OCI-LY1 (cell line): ENCODE measurements at regions not wholly inside any gene's neighbourhood (a gene's known extent, or its start where the extent isn't known, plus 50 kb on each side); places are given as distances from the start of the nearest gene placed in this dataset.

Experiments used
- H2AFZ ChIP-seq: fragments of 200-600 bp; sonication (generic), shearing (Covaris generic); 2 replicates; pipeline ENCODE4 v1.6.0; 2014; ENCODE audit warnings: antibody characterized with exemption, mild to moderate bottlenecking, low read length
- H3F3A ChIP-seq: fragments of 200-600 bp; sonication (generic), shearing (Covaris generic); 2 replicates; pipeline ENCODE4 v1.6.0; 2014; ENCODE audit warnings: mild to moderate bottlenecking, antibody characterized with exemption, low read length, moderate library complexity; ENCODE audit not compliant: insufficient read depth
- H3K27ac ChIP-seq: fragments of 200-600 bp; sonication (generic); 2 replicates; pipeline ENCODE4 v1.5.1; 2014; ENCODE audit warnings: low read length, mixed run types, mild to moderate bottlenecking, low read depth; ENCODE audit not compliant: poor library complexity, severe bottlenecking
- H3K27me3 ChIP-seq: fragments of 200-600 bp; sonication (generic); 2 replicates; pipeline ENCODE4 v1.6.0; 2014; ENCODE audit warnings: antibody characterized with exemption, mild to moderate bottlenecking, low read length, moderate library complexity; ENCODE audit not compliant: insufficient read depth
- H3K36me3 ChIP-seq: fragments of 200-600 bp; sonication (generic); 2 replicates; pipeline ENCODE4 v1.6.1; 2014; ENCODE audit warnings: mild to moderate bottlenecking, antibody characterized with exemption, low read length, moderate library complexity, mixed read lengths; ENCODE audit not compliant: insufficient read depth
- H3K4me1 ChIP-seq: fragments of 200-600 bp; sonication (generic); 2 replicates; pipeline ENCODE4 v1.5.1; 2014; ENCODE audit warnings: mild to moderate bottlenecking, low read length, moderate library complexity; ENCODE audit not compliant: insufficient read depth, severe bottlenecking
- H3K4me2 ChIP-seq: fragments of 200-600 bp; sonication (generic), shearing (Covaris generic); 2 replicates; pipeline ENCODE4 v1.6.1; 2014; ENCODE audit warnings: low read length
- H3K4me3 ChIP-seq: fragments of 200-600 bp; sonication (generic); 2 replicates; pipeline ENCODE4 v1.5.1; 2014; ENCODE audit warnings: low read length, low read depth, mild to moderate bottlenecking, mixed read lengths; ENCODE audit not compliant: poor library complexity, severe bottlenecking
- H3K79me2 ChIP-seq: fragments of 200-600 bp; shearing (Covaris generic); 2 replicates; pipeline ENCODE4 v1.6.1; 2016; ENCODE audit warnings: mixed run types, low read length, mixed read lengths; ENCODE audit not compliant: insufficient read depth
- H3K9ac ChIP-seq: fragments of 200-600 bp; sonication (generic), shearing (Covaris generic); 2 replicates; pipeline ENCODE4 v1.6.1; 2014; ENCODE audit warnings: mild to moderate bottlenecking, low read length, mixed read lengths
- H3K9me2 ChIP-seq: fragments of 200-600 bp; sonication (generic), shearing (Covaris generic); 2 replicates; pipeline ENCODE4 v1.6.1; 2014; ENCODE audit warnings: low read depth, mild to moderate bottlenecking, low read length, mixed read lengths
- H3K9me3 ChIP-seq: fragments of 200-600 bp; shearing (Covaris generic); 2 replicates; pipeline ENCODE4 v1.6.1; 2014; ENCODE audit warnings: low read length, mixed read lengths
- H4K20me1 ChIP-seq: fragments of 200-600 bp; sonication (generic), shearing (Covaris generic); 2 replicates; pipeline ENCODE4 v1.6.0; 2016; ENCODE audit warnings: mild to moderate bottlenecking, low read length; ENCODE audit not compliant: insufficient read depth
- CTCF ChIP-seq: fragments of 200-600 bp; sonication (generic), shearing (Covaris generic); IDR thresholded peaks from 2 replicates; pipeline ENCODE4 v1.5.1; 2017; ENCODE audit warnings: mild to moderate bottlenecking, antibody characterized with exemption, low read length, moderate library complexity, mixed read lengths
- EZH2 ChIP-seq: fragments of 200-600 bp; sonication (generic), shearing (Covaris generic); IDR thresholded peaks from 2 replicates; pipeline ENCODE4 v1.8.0; 2017; ENCODE audit warnings: borderline replicate concordance, mixed run types, mild to moderate bottlenecking, antibody characterized with exemption, low read length, moderate library complexity, mixed read lengths

- Histone ChIP-seq H3K27ac (no peak overlapping the region), H3K9me3 (no peaks in the 10 kb centered on the region), H3K9me2 (no peaks in the 10 kb centered on the region), H3F3A (no peaks in the 10 kb centered on the region), H3K79me2 (no peaks in the 10 kb centered on the region), H4K20me1 (no peaks in the 10 kb centered on the region), H3K9ac (no peak overlapping the region), H3K27me3 (no peaks in the 10 kb centered on the region; the same call in 1 of the 2 replicates), H3K4me1 (no peaks in the 10 kb centered on the region), H3K4me2 (no peak overlapping the region), H3K36me3 (no peaks in the 10 kb centered on the region), H2AFZ (no peak overlapping the region), H3K4me3 (no peak overlapping the region)
- no peak for TF ChIP-seq CTCF
- TF ChIP-seq EZH2, result no peak
Observed at GRCh38 chr5:174177531-174177930, 132.0 kb downstream of the NSG2 start.

- H3K4me2 ChIP-seq, result no peak overlapping the region
- H3K79me2 ChIP-seq, result no peaks in the 10 kb centered on the region
- H3F3A ChIP-seq, result no peaks in the 10 kb centered on the region
- no peak overlapping the region for H3K4me3 ChIP-seq
- TF ChIP-seq CTCF, result no peak
- TF ChIP-seq EZH2, result no peak
- H2AFZ ChIP-seq, result no peak overlapping the region
- no peaks in the 10 kb centered on the region for H3K4me1 ChIP-seq
- H3K27me3 ChIP-seq, result no peaks in the 10 kb centered on the region; the same call in 1 of the 2 replicates
- no peaks in the 10 kb centered on the region for H3K36me3 ChIP-seq
- H3K9ac ChIP-seq, result no peak overlapping the region
- no peaks in the 10 kb centered on the region for H4K20me1 ChIP-seq
- no peaks in the 10 kb centered on the region for H3K9me2 ChIP-seq
- no peaks in the 10 kb centered on the region for H3K9me3 ChIP-seq
- no peak overlapping the region for H3K27ac ChIP-seq
Observed at GRCh38 chr5:174177976-174178605, 132.6 kb downstream of the NSG2 start.

GRCh38 chr5:174180639-174181038 is 135.1 kb downstream of the NSG2 start:
- H3K4me1 ChIP-seq, result no peaks in the 10 kb centered on the region
- H4K20me1 ChIP-seq, result no peaks in the 10 kb centered on the region
- no peaks in the 10 kb centered on the region for H3K79me2 ChIP-seq
- H3K9me3 ChIP-seq, result no peaks in the 10 kb centered on the region
- no peak for TF ChIP-seq EZH2
- TF ChIP-seq CTCF, result no peak
- no peak overlapping the region for H3K4me3 ChIP-seq
- no peaks in the 10 kb centered on the region for H3K36me3 ChIP-seq
- H3K9ac ChIP-seq, result no peak overlapping the region
- H3K4me2 ChIP-seq, result no peak overlapping the region
- H3K27me3 ChIP-seq, result peaks cover 3% of the 10 kb centered on the region; the same call in 1 of the 2 replicates
- H3K27ac ChIP-seq, result no peak overlapping the region
- H2AFZ ChIP-seq, result no peak overlapping the region
- H3F3A ChIP-seq, result no peaks in the 10 kb centered on the region
- no peaks in the 10 kb centered on the region for H3K9me2 ChIP-seq
